Activated B cell treated with CpG ODN at 0.5 μM for 24 hours (primary cell): ENCODE measurements at regions not wholly inside any gene's neighbourhood (a gene's known extent, or its start where the extent isn't known, plus 50 kb on each side); places are given as distances from the start of the nearest gene placed in this dataset.

ENCODE experiments used
- ATAC-seq: fragments of 200-7000 bp; cut with Tn5 transposase; one replicate; pipeline ENCODE4 v1.10.0; 2021; ENCODE audit warnings: low read depth, mild to moderate bottlenecking, moderate library complexity
- CTCF ChIA-PET: fragments of 350-600 bp; sonication (Branson Sonifier 250); formaldehyde crosslinking; loops from one replicate; lab custom pipeline; 2021; ENCODE audit warnings: antibody characterized with exemption; lab: Charles Lee
- POLR2A ChIA-PET: fragments of 350-600 bp; sonication (Branson Sonifier 250); formaldehyde crosslinking; loops from one replicate; lab custom pipeline; 2021; ENCODE audit warnings: antibody characterized with exemption; lab: Charles Lee
- DNase-seq: peaks from one replicate; pipeline ENCODE4 v3.0.0; 2022
- H3K27ac Mint-ChIP-seq: one replicate; pipeline ENCODE4 v1.8.0; 2020; ENCODE audit warnings: mixed read lengths
- H3K27me3 Mint-ChIP-seq: one replicate; pipeline ENCODE4 v1.8.0; 2021; ENCODE audit warnings: mixed read lengths
- H3K36me3 Mint-ChIP-seq: one replicate; pipeline ENCODE4 v1.8.0; 2021; ENCODE audit warnings: low read depth, mixed read lengths
- H3K4me1 Mint-ChIP-seq: one replicate; pipeline ENCODE4 v1.8.0; 2021; ENCODE audit warnings: mixed read lengths
- H3K4me3 Mint-ChIP-seq: one replicate; pipeline ENCODE4 v1.8.0; 2020; ENCODE audit warnings: mild to moderate bottlenecking, mixed read lengths
- H3K9me3 Mint-ChIP-seq: one replicate; pipeline ENCODE4 v1.8.0; 2020; ENCODE audit warnings: mixed read lengths
- intact Hi-C: fragments of 100-400 bp; cut with micrococcal nuclease; formaldehyde crosslinking; loops from one replicate; pipeline ENCODE4 v1.15.1; 2024
- TF ChIP-seq, protein P1 (sequence below): fragments of 200-600 bp; IDR thresholded peaks from one replicate; pipeline ENCODE4 v1.8.0; 2022; ENCODE audit warnings: antibody characterized with exemption, mild to moderate bottlenecking

DNA sequence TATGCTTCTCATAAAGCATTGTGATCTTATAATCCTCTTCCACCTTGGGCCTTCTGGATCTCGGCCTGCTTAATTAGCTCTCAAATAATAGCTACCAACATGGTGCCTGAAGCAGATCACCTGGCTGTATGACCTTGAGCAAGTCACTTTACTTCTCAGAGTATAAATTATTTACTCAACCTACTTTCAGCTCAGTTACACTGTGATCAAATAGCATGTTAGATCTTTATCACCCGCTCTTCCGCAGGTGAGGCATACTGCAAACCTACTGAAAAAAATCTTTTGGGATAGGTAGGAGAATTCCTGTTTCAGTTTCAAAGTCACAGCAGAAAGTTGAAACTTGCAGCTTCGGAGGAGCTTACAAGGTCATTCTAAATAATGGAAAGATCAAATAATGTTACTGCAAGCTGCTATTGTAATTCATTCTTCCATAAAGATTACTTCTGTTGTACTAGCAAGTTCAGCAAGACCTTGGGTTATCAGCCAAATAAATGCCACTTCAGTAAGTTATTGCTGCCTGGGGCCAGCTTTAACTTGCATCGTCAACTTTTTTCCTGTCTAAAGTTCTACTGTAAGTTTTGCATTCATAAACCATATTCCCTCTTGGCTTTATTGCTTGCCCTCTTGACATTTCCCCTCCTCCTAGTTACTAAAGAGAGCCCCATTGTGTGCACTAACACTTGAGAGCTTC is 268.4 kb upstream of the ATP11B start:
- ChIA-PET CTCF (no interaction called here), POLR2A (no interaction called here)
- ATAC-seq (no peak), DNase-seq (no peak)
- Mint-ChIP-seq H3K27me3 (peaks cover 7% of the 10 kb centered on the region), H3K27ac (no peak overlapping the region), H3K36me3 (no peaks in the 10 kb centered on the region), H3K4me3 (no peak overlapping the region), H3K4me1 (no peaks in the 10 kb centered on the region), H3K9me3 (peaks cover 2% of the 10 kb centered on the region)
- TF ChIP-seq, protein P1, sequence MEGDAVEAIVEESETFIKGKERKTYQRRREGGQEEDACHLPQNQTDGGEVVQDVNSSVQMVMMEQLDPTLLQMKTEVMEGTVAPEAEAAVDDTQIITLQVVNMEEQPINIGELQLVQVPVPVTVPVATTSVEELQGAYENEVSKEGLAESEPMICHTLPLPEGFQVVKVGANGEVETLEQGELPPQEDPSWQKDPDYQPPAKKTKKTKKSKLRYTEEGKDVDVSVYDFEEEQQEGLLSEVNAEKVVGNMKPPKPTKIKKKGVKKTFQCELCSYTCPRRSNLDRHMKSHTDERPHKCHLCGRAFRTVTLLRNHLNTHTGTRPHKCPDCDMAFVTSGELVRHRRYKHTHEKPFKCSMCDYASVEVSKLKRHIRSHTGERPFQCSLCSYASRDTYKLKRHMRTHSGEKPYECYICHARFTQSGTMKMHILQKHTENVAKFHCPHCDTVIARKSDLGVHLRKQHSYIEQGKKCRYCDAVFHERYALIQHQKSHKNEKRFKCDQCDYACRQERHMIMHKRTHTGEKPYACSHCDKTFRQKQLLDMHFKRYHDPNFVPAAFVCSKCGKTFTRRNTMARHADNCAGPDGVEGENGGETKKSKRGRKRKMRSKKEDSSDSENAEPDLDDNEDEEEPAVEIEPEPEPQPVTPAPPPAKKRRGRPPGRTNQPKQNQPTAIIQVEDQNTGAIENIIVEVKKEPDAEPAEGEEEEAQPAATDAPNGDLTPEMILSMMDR, result no peak
- intact Hi-C loops, result no loop called here

DNA sequence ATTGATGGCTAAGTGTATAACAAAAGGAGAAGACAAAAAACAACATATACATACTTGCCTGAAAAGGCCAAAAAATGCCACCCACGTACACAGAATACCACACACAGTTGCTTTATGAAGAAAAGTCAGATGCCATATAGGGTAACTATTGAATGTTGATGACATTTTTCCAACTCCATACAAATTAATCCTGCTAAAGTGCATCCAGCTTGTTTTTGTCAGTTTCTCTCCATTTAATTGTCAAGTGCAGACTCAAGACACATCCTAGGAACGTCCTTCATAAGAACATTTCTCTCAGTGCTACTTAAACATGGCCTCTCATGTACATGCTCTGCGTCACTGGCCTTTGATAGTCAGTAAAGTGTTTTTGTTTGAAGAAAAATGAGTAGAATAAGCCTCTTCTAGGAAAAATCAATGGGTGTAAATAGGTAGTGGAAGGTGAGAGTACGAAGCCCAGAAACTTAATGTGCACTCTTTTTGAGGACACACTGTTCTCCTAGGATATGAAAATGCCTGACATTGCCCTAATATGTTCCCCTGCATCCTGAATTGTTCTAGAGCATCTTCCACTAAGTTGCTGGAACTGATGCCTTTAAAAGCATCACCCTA is 267.4 kb upstream of the ATP11B start:
- Mint-ChIP-seq H3K4me1 (no peaks in the 10 kb centered on the region), H3K4me3 (no peak overlapping the region), H3K9me3 (peaks cover 2% of the 10 kb centered on the region), H3K27ac (no peak overlapping the region), H3K27me3 (peaks cover 7% of the 10 kb centered on the region), H3K36me3 (no peaks in the 10 kb centered on the region)
- CTCF ChIA-PET, result no interaction called here
- no peak for ATAC-seq
- POLR2A ChIA-PET, result no interaction called here
- TF ChIP-seq, protein P1, result no peak
- intact Hi-C loops, result no loop called here
- DNase-seq, result no peak

DNA sequence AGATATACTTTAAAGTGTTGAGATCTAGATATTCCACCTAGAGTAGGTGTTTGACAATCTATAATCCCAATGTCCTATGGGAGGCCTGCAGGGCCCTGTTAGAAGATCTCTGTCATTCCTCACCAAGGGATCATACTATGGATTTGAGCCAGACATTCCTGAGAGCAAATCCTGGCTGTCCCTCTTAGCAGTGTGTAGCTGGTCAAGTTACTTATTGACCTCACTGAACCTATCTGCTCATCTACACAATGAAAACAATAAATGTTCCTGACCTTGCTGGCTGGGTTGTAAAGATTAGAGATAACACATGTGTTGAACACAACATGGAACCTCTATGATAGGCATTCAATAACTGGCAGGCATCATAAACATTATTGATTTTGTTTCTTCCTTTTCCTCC is 265.6 kb upstream of the ATP11B start:
- CTCF ChIA-PET, result no interaction called here
- POLR2A ChIA-PET, result no interaction called here
- Mint-ChIP-seq H3K4me3 (no peak overlapping the region), H3K36me3 (no peaks in the 10 kb centered on the region), H3K9me3 (peaks cover 2% of the 10 kb centered on the region), H3K4me1 (no peaks in the 10 kb centered on the region), H3K27ac (no peak overlapping the region), H3K27me3 (peaks cover 7% of the 10 kb centered on the region)
- TF ChIP-seq, protein P1, result no peak
- intact Hi-C loops, result no loop called here
- ATAC-seq (no peak), DNase-seq (no peak)

DNA sequence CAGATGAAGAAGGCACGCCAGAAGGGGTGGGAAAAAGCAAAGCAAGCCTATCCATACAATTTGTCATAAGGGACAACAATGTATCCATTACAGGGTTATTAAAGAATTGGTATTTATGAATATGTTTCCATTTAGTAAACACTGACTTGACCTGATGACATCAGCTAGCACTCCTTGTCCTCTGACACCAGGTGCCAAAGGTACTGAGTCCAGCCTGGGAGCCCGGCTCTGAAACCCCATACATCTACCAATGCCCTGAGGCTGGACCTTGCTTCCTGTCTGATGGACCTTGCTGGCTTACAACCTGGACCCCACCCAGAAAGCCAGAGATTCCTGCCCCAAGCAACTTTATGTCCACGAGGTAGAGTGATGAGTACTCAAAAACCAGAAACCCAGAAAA is 263.0 kb upstream of the ATP11B start:
- POLR2A ChIA-PET, result no interaction called here
- DNase-seq, result no peak
- H3K4me3 Mint-ChIP-seq, result no peak overlapping the region
- H3K4me1 Mint-ChIP-seq, result no peaks in the 10 kb centered on the region
- no peak overlapping the region for H3K27ac Mint-ChIP-seq
- H3K27me3 Mint-ChIP-seq, result peaks cover 7% of the 10 kb centered on the region
- no peak for ATAC-seq
- no peaks in the 10 kb centered on the region for H3K9me3 Mint-ChIP-seq
- intact Hi-C loops, result no loop called here
- CTCF ChIA-PET, result no interaction called here
- TF ChIP-seq, protein P1, result no peak
- no peaks in the 10 kb centered on the region for H3K36me3 Mint-ChIP-seq

DNA sequence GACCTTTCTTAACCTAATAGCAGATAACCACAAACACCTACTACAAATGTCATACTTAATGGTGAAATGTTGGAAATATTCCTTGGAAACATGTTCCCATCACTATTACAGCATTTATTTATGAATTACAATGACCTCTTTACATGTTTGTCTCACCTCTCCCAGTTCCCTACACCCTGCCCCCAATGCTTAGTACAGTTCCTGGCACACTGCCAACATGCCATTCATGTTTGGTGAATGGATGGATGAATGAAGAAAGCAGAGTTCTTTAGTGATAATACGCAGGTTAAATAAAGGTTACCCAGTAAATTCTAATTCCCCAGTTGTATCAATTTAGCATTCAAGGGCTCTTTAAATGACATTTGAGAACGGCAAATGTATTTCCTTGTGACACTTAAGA is 259.9 kb upstream of the ATP11B start:
- ATAC-seq, result no peak
- H3K27ac Mint-ChIP-seq, result no peak overlapping the region
- H3K27me3 Mint-ChIP-seq, result no peaks in the 10 kb centered on the region
- H3K4me1 Mint-ChIP-seq, result no peaks in the 10 kb centered on the region
- ChIA-PET CTCF (no interaction called here), POLR2A (no interaction called here)
- no peaks in the 10 kb centered on the region for H3K9me3 Mint-ChIP-seq
- TF ChIP-seq, protein P1, result no peak
- H3K4me3 Mint-ChIP-seq, result no peak overlapping the region
- H3K36me3 Mint-ChIP-seq, result no peaks in the 10 kb centered on the region
- intact Hi-C loops, result no loop called here
- DNase-seq, result no peak
